HK-2 (cell line): ENCODE measurements at regions not wholly inside any gene's neighbourhood (a gene's known extent, or its start where the extent isn't known, plus 50 kb on each side); places are given as distances from the start of the nearest gene placed in this dataset.

Experiments
- DNase-seq: peaks from one replicate; pipeline ENCODE4 v3.0.0-alpha.2; 2018; ENCODE audit not compliant: unreplicated experiment

DNA sequence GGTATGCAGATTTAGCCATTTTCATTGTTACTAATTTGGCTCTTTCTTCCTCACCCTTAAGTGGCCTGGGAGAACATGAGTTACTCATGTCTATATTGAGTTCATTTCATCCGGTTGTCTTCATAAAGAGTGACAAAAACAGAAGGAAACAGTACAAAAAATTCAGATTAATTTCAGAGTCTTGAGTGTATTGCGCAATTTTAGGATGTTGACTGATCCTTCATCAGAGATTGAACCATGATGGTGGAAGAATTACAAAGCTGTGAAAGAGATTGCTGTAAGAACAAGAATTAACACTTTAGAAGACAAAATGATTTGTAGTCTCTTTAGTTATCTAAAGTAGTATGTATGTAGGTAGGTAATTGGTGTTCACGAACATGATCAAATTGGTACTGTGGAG, 194.0 kb upstream of the PPP1R3A start:
- no peak for DNase-seq

DNA sequence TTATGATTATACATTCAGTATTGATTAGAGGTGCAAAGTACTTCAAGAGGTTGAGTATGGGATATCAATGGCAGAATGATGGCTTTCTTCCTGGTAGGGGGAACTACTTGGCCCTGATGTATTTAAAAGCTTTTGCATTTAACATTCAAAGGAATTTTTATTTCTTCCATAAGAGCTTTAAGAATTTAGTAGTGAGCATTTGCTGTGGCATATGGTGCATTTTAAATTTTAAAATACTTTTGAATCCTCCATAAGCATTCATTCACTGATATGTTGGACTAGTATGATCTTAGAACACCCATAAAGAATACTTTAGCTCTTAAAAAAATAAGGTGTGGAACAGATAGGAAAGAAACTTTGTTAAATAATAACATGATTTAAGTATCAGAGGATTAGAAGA, 191.9 kb upstream of the PPP1R3A start:
- no peak for DNase-seq

DNA sequence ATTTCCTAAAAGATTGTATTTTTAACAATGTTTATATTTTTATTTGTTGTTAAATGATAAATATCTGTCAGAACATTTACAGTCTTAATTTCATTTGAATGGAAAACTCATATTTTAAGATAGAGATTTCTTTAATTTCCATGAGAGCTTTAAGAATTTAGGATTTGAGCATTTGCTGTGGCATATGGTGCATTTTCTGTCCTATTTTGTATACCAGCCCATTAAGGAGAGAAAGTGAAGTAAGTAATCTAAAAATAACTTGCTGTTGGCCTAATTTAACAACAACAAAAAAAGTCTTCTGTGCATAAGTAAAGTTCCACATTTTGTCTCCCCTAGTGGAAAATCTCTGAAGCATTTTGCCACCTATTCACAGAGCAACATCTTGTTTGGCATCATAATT, 190.9 kb upstream of the PPP1R3A start:
- no peak for DNase-seq

DNA sequence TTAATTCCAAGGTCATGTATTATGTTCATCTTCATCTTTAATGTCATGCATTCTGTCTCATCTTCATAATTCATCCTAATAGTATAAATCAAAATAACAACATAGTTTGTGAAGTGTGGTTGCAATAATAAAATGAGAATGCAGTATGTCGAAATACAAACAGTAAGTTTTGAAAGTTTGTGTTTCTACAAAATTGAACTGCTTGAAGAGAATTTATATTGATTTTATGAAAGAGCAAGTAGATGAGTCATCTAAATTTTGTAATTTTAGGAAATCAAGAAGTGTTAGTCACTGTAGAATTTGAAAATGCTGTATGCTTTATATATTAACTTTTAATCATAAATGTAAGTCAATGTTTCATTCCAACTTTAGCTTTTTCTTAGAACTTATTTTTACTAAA, 190.5 kb upstream of the PPP1R3A start:
- DNase-seq = no peak

DNA sequence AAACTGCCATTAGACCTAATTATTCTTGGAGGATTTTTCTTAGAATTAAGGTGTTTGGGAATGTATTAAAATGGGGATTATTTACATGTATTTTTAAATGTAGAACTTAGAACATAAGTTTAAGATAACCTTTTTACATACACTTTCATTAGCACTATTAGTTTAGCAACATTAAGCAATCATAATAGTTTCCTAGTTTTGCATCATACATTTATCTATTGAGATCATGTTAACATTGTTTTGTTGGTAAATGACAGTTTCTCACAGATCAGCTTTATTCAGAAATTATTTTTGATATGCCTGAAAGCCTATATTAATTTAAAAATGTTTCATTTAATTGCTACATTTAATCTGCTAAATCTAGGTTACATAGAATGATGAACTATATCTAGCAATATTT, 189.7 kb upstream of the PPP1R3A start:
- DNase-seq = no peak

DNA sequence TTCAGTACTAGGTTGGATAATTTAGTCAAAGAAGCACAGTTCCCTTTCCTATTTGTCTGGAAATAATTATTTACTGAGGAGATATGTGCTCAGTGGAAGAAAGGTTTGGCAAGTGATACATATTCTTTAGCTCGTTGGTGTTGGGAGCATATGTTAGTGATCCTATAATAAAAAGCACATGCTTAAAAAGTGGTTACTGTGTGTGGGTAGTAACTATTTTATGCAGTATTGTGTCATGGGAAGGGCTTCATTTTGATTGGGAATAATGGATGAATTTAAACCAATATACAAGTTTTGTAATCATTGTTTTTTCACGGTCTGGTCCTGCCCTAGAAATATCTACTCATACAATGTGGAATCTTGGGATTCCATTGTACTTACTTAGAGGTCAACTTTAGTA, 188.7 kb upstream of the PPP1R3A start:
- DNase-seq = no peak

DNA sequence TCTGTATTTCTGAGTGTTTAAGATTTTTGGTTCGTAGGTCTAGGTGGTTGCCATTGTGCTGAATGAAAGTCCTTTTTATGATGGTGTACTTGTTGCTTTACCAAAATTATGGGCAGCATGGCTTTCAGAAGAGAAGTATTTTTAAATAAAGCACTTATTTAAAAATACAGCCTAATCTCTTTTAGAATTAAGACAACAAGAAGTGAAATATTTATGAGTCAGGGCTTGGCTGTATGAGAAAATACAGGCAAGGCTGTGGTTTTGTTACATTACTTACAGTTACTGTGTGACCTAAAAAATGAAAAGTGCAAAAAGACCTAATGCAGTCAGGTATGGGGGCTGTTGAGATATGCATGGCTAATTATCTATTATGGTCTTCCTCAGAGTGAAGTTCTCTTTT, 185.2 kb upstream of the PPP1R3A start:
- no peak for DNase-seq

DNA sequence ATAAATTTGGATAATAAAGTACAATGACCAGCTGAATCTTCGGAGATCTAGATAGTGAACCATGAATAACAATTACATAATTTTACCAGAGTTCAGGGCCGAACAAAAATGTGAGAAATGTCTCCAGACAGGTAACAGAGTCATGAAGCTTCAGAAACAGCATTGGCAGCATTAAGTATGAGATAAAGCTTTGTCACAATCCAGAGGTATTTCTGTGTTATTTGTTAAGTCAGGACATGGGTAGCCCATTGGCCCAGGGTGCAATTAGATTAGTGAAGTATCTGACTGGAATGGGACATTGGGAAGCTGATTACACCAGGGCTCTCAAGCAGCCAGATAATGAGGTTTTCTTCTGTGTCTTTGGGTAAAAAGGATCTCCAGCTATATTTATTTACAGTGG, 184.2 kb upstream of the PPP1R3A start:
- DNase-seq = no peak

DNA sequence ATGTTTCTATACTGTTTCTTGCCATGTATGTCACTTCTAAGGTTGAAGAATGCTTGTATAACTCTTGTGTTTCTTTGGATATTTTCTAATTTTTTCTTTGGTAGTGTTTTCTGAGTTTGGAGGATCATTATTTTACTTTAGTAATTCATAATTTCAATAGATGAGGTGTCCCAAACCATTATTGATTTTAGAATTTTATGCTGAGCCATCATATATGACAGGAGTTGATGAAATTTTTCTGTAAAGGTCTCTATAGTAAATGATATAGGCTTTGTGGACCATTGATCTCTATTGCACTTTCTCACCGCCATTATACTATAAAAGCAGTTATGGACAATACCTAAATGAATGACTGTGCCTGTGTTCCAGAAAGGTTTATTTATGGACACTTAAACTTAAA, 183.3 kb upstream of the PPP1R3A start:
- no peak for DNase-seq

DNA sequence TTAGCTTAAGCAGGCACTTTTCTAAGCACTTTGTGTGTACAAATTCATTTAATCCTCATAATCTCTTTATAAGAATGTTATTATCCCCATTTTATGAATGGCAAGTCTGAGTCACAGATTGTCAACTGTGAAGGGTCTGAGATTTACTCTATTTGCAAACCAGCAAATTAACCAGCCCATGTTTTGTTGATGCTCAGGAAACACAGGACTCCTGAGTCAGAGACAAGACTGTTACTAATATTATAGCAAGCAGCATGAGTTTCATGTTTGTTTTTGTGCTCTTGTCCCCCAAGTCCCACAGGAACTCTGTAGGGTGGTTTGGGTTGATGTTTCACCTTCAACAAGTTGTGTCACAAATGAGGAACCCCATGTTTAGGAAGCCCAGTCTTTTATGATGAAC, 182.0 kb upstream of the PPP1R3A start:
- no peak for DNase-seq

DNA sequence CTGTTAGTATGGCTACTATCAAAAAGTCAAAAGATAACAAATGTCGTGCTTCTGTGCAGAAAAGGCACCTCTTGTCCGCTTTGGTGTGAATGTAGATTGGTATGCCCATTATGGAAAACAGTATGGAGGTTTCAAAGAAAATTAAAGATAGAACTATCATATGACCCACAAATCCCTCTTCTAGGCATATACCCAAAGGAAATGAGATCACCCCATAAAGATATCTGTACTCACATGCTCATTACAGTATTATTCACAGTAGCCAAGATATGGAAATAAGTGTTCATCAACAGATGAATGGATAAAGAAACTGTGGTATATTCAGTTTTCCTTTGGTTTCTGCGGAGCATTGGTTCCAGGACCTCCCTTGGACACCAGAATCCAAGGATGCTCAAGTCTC, 180.5 kb upstream of the PPP1R3A start:
- DNase-seq = no peak

DNA sequence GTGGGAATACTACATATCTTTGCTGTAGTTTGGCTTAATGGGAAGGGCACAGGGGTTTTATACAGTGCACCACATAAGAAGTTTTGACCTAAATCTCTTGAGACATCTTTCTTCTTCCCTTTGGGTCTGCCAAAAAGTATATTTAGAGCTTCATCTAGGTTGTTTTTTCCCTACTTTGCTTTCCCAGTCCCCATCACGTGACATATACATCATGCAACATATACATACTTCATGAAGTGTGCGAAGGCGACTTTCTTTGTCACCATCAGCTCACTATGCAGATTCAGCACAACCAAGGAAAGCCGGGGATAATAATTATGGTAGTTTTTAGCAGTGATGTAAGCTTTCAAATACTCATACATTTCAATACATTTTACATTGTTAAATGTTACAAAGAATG, 177.1 kb upstream of the PPP1R3A start:
- no peak for DNase-seq

DNA sequence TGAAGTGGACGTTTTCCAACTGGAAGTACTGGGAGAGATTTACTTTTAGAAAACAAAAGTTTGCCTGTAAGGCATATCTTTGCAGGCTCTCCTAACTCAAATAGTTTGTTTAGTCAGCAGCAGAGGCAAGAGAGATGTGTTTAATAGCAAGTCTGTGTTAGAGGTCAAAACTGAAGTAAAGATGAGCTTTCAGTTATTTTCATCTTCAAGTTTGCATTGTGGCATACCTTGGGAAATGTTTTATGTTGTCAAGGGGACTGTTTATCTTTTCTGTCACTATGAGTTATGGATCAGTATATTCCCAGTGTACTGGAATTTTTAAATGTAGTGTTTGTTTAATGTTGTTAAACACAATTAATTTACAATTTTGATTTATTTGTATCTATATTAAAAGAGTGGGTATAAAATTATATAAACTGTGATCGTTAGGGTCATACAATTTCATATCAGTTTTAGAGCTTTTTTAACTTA, 169.7 kb upstream of the PPP1R3A start:
- no peak for DNase-seq

DNA sequence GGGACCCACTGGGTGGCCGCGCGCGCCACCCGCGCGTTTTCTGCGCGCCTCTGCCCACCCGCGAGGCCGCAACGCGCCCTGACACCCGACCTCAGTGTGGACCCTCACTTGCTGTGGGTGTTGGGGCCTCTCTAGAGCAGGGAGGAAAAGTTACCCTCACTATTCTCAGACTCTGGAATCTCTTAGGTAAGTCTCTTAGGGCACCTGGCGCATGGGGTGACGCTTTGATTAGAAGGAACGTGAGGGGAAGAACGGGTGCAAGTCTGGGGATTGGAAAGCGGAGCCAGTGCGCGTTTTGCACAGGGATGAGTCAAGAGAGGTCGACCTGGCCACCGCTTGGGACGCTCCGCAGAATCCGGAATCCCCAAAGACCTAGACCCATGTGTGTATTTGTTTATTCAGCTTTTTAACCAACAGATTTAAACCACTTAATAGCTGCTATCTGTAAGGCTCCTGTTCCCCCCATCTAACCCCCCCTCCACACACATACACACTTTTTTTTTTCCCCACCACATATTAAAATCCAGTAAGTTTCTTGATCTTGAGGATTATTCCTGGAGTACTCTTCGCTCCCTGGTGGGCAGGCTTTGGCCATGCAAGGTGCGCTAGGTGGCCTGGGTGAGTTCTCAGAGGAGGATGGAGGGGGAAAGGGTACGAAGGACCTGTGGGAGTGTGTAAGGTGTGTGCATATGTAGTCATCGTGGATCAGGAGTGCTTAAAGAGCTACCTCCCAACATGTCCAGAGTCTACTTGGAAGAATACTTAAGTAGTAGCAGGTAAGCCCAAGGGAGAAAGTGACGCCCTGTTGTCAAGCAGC, 169.1 kb upstream of the PPP1R3A start:
- DNase-seq = peak; percentile 11

DNA sequence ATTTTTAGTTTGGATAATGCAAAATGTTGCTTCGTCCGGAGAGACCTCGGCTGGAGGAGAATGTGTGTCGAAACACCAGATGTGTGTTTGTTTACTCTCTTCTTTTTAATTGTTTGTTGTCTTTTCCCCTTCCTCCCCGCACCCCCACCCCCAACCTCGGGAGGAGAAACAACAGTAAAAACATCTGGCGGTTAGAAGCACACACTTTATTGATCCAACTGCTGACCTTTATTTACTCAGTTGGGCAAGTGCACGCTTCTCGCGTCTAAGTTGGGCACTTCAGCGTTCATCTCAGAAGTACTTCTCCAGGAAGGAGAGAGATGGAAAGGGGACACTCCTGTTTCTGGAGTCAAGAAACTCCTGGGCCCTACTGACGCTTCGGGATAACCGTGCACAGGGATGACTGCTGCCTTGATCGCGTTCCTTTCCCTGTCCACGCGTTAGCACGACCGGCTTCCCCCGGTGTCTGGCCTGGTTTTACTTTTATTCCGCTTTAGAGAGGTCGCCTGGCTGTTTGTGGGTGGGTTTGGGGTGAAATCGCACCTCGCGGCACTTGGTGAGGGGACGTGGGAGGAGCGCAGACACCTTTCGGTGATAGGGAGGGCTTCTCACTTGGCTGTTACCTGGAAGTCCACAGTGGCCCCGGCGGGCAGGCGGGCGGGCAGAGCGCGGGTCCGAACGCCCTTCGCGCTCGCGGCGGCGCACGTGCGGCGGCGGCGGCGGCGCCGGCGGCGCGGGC, 168.3 kb upstream of the PPP1R3A start:
- peak; percentile 39 for DNase-seq

DNA sequence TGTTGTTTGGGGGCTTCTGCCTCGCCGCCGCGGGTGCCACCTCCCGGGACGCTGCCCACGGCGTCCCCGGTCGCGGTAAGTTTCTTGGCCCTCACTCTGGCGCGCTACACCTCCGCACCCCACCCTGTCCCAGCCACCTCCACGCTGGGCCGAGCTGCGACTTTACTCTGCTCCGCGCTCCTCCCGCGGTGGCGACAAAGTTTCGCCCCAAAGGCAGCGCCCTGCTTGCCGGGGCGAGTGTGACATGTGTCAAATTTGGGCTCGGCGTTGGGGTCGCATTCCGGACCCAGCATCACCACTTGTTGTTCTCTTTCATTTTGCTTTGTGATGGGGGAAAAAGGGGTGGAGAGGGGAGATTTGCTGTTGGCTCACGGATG, 167.7 kb upstream of the PPP1R3A start:
- DNase-seq = peak; percentile 35

DNA sequence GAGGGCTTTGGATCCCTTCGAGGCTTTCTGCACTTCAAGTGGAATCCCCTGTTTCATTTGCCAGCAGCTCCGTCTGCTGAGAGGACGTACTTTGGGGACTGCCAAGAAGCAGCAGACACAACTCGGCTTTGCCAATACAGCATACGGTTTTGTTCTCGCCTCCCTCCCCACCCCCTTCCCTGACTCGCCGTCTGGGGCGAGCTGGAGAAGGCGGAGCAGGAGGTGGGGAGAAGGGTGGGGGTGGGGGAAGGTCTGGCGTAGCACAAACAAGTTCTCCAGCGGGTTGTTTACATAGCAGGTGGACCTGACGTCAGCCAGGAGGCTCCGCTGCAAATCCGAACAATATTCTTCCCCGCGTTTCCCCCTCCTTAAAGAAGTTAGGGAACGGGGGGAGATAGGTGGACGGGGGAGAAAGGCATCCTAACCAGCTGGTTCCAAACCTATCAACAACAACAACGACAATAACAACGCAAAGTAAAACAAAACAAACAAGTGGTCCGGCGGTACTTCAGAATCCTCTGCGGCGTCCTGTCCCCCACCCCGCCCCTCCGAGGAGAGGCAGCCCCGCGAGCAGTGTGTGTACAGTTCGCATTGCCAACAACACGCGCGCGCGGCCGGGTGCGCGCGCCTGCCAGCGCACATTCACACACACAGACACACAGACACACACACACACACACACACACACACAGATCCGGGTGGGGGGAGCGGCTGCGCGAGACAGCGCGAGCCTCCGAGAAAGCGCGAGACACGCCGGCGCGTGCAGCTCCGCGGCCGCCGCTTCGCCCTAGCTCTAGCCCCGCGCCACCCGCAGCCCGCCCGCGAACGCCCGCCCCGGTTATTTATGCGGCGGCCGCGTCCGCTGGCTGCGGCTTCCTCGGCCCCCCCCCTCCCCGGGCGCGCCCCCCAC, 167.0 kb upstream of the PPP1R3A start:
- peak; percentile 83 for DNase-seq

DNA sequence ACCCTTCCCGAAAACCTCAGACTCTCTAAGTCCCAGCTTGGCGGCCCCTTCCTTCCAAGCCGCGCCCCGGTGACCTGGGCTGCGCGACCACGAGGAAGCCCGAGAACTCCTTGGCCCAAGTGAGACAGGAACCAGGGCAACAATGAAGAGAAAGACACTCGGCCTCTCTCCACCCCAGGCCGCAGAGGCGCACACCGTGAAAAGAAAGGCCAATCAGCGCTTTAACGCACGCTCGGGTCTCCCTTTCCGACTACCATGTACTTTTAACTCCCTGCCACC, 166.4 kb upstream of the PPP1R3A start:
- DNase-seq = no peak

DNA sequence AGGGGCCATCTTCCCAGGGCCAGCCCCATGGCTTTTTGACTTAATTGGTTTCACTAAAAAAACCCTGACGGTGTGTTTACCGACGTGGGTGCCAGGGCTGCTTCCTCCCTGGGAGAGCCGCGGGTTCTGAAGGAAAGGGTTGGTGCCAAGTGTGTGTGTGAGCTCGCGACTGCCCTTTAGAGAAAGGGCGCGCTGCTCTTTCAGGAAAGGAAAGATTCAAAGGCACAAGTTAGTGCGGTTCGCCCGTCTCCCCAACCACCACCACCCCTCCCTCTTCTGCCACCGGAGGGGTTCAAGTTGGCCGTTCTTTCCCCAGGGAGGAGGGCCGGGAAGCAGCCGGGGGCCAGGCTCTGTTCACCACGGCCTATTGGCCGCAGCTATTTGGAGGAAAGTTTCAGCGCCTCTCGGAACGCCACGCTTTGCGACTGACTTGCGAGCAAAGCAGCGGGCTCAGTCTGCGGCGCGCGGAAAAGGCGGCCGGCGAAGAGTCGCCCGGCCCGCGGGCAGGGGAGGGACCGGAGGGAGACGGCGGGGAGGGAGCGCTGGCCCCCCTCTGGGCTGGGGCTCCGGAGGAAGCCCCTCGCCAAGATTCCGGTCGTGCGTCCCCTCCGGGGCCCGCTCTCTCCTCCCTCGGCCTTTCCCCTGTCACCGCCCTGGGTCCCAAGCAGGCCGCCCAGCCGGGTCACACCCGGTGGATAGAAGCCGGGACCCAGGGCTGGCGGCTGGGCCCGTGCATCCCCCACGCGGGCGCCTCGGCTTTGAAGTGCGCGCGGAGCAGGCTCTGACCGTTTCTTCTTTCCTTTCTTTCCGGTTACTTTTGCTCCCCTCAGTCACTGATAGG, 165.9 kb upstream of the PPP1R3A start:
- DNase-seq = peak; percentile 70

DNA sequence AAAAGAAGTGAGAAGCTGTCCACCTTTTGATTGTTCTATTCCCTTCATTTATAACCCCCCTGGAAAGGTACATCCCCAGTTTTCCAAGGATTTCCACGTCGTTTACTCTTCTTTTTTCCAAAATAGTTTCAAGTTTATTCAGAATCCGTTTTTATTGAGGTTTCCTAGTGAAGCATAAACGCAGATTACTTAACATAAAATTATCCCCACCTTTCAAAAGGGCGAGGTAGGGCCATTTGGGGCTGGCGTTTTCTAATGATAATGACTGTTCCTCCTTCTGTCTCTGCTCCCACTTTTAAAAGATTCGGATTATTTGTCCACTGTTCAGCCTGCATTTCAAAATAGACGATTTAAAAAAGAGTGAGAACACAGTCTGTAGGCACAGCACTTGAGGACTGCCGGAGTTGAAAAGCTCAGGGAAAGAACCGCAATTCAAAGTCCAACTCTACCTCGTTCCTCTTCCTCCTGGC, 165.2 kb upstream of the PPP1R3A start:
- DNase-seq = no peak

DNA sequence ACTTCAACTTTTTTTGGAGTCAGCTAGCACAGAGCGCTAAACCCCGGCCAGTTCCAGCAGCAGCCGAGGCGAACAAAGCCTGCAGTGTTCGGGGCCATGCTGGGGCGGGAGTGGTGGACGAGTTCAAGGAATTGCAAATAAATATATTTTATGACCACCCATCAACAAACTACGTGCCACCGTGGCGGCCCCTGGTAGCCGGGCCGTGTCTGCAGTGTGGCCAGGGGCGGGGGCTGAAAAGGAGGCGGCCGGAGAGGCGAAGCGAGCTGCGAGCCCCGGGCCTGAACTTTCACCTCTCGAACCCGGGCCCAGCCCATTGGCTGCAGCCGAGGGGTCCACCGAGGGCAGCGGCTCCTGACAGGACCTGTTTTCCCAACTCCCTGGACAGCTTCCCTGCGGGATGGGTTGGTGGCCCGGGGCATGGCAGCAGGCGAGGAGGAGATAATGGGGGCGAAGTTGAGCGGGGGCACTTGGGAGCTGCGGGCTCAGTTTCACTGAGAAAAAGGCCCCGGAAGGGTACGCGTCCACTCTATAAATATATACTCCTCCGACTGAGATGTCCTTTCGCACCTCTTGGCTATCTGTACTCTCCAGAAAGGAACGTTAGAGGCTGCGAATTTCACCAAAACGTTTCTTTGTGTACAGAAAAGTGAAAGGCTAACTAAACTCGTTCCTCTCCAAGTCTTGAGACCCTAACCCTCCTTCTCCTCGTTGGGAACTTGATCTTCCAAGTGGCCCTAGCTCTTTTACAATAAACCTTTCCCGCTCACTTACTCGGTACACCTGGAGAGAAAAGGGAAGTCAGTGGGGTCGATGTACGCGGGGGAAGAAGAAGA, 164.6 kb upstream of the PPP1R3A start:
- DNase-seq = peak; percentile 40
